AG04449 (cell line): ENCODE measurements at regions not wholly inside any gene's neighbourhood (a gene's known extent, or its start where the extent isn't known, plus 50 kb on each side); places are given as distances from the start of the nearest gene placed in this dataset.

Experiments used
- CTCF ChIA-PET: fragments of 350-600 bp; formaldehyde crosslinking; extraction: SDS; loops from one replicate; lab custom pipeline; 2021; ENCODE audit warnings: antibody characterized with exemption; lab: Yijun Ruan, JAX
- POLR2A ChIA-PET: fragments of 400-600, 350-600 bp; formaldehyde crosslinking; extraction: SDS; loops from one replicate; lab custom pipeline; 2020; ENCODE audit warnings: antibody characterized with exemption, inconsistent platforms; lab: Yijun Ruan, JAX
- DNase-seq: peaks from one replicate; pipeline ENCODE4 v3.0.0-alpha.2; 2010; ENCODE audit warnings: low read depth, low spot score
- H3K4me3 ChIP-seq: 2 replicates; pipeline ENCODE4 v1.5.1; 2011; ENCODE audit warnings: low read depth, mild to moderate bottlenecking, control low read depth, low read length
- CTCF ChIP-seq: IDR thresholded peaks from one replicate; pipeline ENCODE4 v1.5.1; 2011; ENCODE audit warnings: mild to moderate bottlenecking, moderate library complexity, low read length, control low read depth, inconsistent platforms; ENCODE audit not compliant: insufficient read depth; ENCODE audit errors: missing control alignments

DNA sequence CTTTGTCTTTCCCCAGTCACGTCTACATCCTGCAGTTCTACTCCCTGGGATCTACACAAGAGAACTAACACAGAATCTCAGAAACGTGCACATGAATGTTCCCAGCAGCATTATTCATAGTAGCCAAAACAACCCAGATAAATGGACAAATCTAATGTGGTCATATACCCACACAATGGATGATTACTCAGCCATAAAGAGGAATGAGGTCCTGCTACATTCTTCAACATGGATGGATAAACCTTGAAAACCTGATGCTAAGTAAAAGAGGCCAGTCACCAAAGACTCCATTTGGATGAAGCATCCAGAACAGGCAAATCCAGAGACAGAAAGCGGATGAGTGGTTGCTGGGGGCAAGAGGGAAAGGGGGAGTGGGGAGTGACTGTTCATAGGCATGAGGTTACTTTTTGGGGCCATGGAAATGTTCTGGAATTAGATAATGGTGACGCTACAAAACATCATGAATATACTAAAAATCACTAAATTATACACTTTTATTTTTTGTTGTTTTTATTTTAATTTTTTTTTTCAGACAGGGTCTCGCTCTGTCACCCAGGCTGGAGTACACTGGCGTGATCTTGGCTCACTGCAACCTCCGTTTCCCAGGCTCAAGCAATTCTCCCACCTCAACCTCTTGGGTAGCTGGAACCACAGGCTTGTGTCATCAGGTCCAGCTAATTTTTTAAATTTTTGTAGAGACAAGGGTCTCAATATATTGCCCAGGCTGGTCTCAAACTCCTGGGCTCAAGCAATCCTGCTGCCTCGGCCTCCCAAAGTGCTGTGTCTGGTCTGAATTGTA lies 50.8 kb upstream of the DSN1 start:
- CTCF ChIA-PET = interaction anchor here (1.2 kb wide), 1 partner anchor 8 kb away, joined by 3 read pairs; no protein-coding TSS in a partner anchor
- H3K4me3 ChIP-seq = no peak overlapping the region

GRCh38 chr20:36825385-36826104 lies 50.4 kb upstream of the TLDC2 start:
- no peak for TF ChIP-seq CTCF
- DNase-seq = no peak
- POLR2A ChIA-PET = no interaction called here
- CTCF ChIA-PET = interaction anchor here (1.2 kb wide), 1 partner anchor 9 kb away, joined by 3 read pairs; no protein-coding TSS in a partner anchor
- no peak overlapping the region for H3K4me3 ChIP-seq

More for the DNA sequence above, 50.8 kb upstream of the DSN1 start:
- POLR2A ChIA-PET = no interaction called here
- no peak for TF ChIP-seq CTCF
- no peak for DNase-seq
